ENCODE measurements at regions not wholly inside any gene's neighbourhood (a gene's known extent, or its start where the extent isn't known, plus 50 kb on each side); places are given as distances from the start of the nearest gene placed in this dataset.

- TF ChIP-seq AFF4 (CRISPR knock-in tag; IDR thresholded peaks at IDR 0.05; ENCODE audit: borderline replicate concordance): no peak
- no peak for TF ChIP-seq ZNF317 (CRISPR knock-in tag; IDR thresholded peaks at IDR 0.05; ENCODE audit: borderline replicate concordance, low read depth)
- TF ChIP-seq MYBL2 (CRISPR knock-in tag; IDR thresholded peaks at IDR 0.05): no peak
- TF ChIP-seq ATF3 (CRISPR knock-in tag; conservative IDR thresholded peaks at IDR 0.05): no peak
Observed at GRCh38 chr17:71550675-71551074, 570.1 kb upstream of the SOX9 start.
